Fibroblast of gingiva (primary cell): ENCODE measurements at regions not wholly inside any gene's neighbourhood (a gene's known extent, or its start where the extent isn't known, plus 50 kb on each side); places are given as distances from the start of the nearest gene placed in this dataset.
A peak's percentile ranks its signal among the peaks of the same experiment; 100 is the strongest.

Experiments
- DNase-seq: peaks from one replicate; pipeline ENCODE4 v3.0.0-alpha.2; 2011; ENCODE audit warnings: low read depth

- no peak for DNase-seq
Observed at GRCh38 chr2:120917886-120918285, 182.2 kb downstream of the GLI2 start.

- no peak for DNase-seq
Observed at GRCh38 chr2:120919216-120919615, 183.5 kb downstream of the GLI2 start.

DNA sequence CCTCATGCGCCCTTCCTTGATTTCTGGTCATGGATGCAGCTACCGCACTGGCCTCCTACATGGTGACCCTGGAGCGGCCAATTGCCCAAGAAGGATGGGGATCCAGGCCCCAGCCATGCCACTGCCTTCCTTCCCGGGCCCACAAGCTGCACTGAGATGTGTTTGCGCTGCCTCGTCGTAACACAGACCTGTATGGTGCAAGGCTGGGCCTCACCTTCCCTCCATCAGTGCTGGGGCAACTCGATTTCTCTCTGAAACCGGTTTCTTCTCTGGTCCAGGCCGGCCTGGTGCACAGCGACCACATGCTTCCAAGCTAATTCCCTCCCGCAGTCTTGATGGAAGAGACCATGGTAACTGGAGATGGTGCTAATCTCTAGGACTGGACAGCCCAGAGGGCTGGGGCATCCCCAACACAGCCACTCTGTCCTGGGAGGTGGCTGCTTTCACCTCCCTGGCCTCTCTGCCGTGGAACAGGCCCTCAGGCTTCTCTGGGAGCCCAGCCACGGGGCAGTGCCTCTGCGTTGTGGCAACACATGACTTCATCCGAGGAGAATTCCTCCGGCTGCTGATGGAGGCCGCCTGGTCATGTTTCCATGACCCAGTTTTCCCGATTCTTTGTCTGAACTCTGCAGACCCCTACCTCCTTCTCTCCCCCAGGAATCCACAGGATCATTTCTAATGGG lies 184.2 kb downstream of the GLI2 start:
- peak; percentile 85 for DNase-seq

GRCh38 chr2:120920454-120921148 lies 184.9 kb downstream of the GLI2 start:
- peak; percentile 52 for DNase-seq

GRCh38 chr2:120921457-120921856 lies 185.8 kb downstream of the GLI2 start:
- DNase-seq, result no peak

DNA sequence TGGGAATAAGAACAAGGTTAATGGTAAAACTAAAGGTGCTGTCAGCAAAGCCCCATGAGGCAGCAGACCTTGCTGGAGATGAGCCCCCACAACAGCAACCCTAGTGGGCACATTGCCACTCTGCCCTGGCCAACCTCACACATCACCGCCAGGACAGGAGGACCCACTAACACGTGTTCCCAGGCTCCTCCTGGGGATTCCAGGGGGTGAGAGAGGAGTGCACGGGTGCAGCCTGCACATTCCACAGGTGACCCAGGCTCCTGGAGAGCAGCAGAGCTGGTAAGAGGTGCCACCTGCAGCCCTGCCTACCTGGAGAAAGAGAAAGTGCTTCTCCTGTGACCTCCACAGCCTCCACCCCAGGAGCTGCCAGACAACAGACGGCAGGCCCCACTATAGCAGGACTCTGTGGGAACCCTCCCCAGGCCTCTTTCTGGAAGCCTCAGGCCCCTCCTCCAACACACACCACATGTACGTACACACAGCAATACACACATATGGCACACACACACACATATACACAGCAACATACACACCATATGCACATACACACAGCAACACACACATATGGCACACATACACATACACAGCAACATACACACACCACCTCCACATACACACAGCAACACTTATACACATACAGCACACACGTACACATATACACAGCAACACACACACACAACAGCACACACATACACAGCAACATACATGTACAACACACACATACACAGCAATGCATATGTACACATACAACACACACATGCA lies 187.1 kb downstream of the GLI2 start:
- no peak for DNase-seq

GRCh38 chr2:120923426-120923825 lies 187.8 kb downstream of the GLI2 start:
- DNase-seq, result no peak

DNA sequence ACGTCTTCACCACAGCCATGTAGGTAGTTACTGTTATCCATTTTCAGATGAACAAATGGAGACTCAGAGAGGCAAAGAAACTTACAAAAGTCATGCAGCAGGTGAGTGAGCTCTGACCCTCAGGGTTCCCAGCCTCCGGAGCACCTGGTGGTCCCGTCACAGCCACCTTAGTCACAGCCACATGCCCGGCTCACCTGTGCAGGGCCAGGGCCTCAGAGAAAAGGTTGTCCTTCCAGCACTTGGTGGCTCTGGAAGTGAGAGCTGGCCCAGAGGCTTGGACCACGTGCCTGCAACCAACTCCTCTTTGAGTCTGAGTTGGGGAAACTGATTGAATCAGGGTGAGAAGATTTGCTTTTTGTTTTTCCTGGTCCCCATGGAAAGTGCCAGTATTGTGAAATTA lies 189.3 kb downstream of the GLI2 start:
- DNase-seq, result no peak

DNA sequence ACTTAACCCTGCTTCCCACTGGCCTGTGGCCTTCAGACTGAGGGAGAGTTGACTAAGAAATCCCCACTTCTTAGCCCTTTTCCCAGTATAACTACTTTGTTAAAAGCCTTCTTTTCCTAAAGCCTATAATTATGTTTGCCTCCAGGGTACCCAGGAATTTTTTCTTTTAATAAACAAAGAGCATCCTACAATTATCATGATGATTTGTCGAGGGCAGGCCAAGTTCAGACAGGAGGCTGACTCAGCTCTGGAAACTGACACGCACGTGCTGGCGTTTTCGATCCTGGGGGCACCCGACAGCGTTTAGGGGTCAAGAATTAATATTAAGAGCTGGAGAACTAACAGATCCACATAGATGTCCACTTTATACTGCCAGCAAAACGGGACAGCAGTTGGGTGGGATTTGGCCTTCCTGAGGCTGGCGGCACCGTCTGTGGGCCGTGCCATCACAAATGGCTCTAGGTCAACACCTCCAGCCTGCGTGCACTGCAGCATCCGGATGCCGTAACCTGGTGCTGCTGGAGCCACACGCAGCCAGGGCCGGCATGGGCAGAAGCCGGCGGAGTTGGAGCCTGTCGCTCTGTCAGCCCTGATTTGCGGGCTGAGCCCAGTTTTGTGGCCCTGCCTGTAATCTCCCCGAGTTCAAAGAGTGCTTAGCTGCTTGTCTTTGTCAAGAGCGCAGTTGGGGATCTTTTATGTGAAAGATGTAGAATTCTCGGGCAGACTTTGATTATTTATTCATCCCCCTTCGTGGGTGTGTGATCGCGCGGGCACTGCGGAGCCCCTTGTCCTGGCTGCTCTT lies 191.0 kb downstream of the GLI2 start:
- DNase-seq, result no peak

- no peak for DNase-seq
Observed at GRCh38 chr2:120927265-120927628, 191.6 kb downstream of the GLI2 start.

- no peak for DNase-seq
Observed at GRCh38 chr2:120929829-120930228, 194.2 kb downstream of the GLI2 start.

DNA sequence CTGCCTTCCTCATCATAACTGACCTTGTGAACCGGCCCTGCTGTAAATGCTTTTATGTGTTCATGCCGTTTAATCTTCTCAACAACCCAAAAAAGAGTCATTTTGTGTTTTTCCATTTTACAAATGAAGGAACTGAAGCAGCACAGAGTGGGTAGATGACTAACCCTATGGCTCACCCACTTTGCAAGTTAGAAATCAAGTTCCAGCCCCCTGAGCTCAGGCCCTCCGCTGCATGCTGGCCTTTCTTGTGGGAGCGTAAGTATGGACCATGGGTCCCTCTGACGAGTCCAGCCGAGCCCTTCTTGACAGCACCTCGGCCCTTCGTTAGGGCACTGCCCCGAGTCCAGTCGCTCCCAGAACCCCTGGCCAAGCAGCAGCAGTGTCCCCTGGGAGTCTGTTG lies 194.6 kb downstream of the GLI2 start:
- DNase-seq, result no peak

DNA sequence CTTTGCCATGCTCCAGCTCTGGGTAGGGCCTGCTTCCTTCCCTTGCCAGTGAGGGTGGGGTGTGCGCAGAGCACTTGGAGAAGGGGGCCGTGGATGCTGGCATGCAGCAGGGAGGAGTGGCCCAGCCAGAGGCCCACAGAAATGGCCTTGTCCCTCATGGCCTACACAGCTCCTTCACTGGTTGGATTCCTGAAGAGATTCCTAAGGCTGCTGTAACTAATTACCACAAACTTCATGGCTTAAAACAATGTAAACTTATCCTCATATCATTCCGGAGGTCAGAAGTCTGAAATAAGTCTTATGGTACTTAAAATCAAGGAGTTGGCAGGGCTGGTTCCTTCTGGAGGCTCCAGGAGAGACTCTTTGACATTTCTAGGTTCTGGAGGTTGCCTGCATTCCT lies 195.2 kb downstream of the GLI2 start:
- no peak for DNase-seq

DNA sequence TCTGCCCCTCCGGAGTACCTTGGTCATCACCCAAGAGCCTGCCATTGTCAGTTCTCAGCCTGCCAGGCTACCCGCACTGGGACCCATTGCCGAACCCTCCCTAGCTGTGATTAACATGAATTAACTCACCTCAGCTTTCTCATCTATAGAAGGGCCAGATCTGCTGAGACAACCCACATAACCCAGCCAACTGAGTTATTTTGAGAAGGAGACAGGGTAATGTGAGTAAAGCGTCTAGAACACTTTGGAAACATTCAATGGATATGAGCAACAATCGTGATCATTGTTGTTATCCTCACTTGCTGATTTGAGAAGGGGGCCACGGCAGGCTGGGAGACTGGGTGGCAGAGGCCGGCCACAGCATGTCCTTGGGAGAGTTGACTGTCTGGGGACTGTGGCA lies 196.8 kb downstream of the GLI2 start:
- DNase-seq, result no peak

DNA sequence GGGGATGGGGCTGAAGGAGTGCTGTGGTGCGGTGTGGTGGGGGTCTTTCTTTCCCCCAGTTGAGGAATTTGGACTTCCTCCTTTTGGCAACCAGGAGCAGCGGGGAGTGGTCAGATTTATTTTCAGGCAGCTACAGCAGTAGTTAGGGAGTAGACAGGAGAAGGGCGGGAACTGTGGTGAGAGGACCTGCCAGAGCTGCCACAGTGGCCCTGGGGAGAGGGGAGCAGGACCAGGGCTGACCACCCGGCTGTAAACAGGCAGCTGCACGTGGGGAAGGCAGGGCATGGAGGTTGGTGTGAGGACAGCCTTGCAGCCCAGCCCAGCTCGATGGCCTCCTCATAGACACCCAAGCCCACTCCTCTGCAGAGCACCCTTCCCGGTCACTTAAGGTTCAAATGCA lies 197.2 kb downstream of the GLI2 start:
- no peak for DNase-seq

DNA sequence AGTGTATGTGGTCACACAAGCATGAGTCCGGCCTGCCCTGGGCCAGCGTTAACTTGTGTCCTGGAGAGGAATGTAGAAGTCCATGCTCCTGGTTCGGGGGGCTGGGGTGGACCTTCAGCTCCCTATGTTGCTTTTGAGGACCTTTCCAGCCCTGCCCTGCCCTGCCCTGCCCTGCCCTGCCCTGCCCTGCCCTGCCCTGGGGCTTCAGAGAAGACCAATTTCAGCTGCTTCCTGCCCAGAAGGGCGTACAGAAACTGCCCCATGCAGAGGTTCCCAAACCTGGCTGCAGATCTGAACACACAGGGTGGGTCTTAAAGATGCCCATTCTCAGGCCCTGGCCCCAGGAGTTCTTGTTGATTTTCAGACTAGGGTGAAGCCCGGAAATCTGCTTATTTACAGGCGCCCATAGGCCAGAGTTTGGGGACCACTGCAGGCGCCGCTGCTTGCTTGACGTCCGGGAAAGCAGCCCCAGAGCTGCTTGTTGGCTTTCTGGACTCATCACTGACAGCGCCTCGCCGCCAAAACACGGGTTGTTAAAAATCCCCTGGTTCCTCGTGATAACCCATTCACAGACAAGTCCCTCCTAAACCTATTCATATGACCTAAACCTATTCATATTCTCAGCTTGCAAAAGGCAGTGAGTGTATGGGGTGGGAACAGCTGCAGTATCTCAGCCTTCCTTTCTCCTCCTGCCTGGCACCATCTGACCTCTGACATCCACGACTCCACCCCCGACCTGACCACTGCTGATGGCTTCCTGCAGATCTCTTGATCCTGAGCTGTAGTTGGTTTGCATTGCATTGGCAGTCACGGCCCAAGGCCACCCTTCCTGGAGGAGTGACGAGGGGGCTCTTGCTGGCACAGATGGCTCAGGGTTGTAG lies 198.3 kb downstream of the GLI2 start:
- no peak for DNase-seq

GRCh38 chr2:120934574-120935338 lies 199.1 kb downstream of the GLI2 start:
- DNase-seq, result peak; percentile 62

GRCh38 chr2:120935339-120936313 lies 200.0 kb downstream of the GLI2 start:
- no peak for DNase-seq
